Breast epithelium (tissue), 3 donors: ENCODE measurements at regions not wholly inside any gene's neighbourhood (a gene's known extent, or its start where the extent isn't known, plus 50 kb on each side); places are given as distances from the start of the nearest gene placed in this dataset.

Experiments used
- POLR2A ChIP-seq: fragments of 450-650 bp; IDR thresholded peaks from one replicate; pipeline ENCODE4 v1.6.1; 2016; ENCODE audit warnings: antibody characterized with exemption, mild to moderate bottlenecking, moderate library complexity
- POLR2AphosphoS5 ChIP-seq, 3 donors: sonication (generic); formaldehyde crosslinking; IDR thresholded peaks; one replicate each; pipeline ENCODE4 v1.6.1; 2017; ENCODE audit warnings: antibody characterized with exemption in 3 of 3
- TF ChIP-seq, protein P1 (sequence below), 3 donors: fragments of 450-650 bp; IDR thresholded peaks; one replicate each; pipeline ENCODE4 v1.5.1; 2016 to 2017; ENCODE audit warnings: antibody characterized with exemption in 3 of 3, mild to moderate bottlenecking in 3 of 3, moderate library complexity in 3 of 3

DNA sequence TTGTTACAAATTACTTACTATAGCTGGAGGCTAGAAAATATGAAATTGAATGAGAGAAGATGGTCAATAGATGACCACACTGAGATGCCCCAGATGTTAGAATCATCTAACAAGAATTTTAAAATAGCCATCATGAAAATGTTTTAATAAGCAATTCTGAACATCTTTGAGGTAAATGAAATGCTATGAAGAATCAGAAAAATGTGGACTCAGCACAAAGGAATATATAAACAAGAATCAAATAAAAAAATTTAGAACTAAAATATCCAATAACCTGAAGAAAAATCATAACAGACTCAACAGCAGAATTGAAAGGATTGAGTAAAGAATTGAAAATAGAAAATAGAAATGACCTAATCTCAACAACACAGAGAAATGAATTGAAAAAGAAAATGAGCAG is 248.5 kb downstream of the PRDM9 start:
- TF ChIP-seq POLR2A (no peak), POLR2AphosphoS5 (IDR thresholded peaks at IDR 0.05) (no peak)
- TF ChIP-seq, protein P1, sequence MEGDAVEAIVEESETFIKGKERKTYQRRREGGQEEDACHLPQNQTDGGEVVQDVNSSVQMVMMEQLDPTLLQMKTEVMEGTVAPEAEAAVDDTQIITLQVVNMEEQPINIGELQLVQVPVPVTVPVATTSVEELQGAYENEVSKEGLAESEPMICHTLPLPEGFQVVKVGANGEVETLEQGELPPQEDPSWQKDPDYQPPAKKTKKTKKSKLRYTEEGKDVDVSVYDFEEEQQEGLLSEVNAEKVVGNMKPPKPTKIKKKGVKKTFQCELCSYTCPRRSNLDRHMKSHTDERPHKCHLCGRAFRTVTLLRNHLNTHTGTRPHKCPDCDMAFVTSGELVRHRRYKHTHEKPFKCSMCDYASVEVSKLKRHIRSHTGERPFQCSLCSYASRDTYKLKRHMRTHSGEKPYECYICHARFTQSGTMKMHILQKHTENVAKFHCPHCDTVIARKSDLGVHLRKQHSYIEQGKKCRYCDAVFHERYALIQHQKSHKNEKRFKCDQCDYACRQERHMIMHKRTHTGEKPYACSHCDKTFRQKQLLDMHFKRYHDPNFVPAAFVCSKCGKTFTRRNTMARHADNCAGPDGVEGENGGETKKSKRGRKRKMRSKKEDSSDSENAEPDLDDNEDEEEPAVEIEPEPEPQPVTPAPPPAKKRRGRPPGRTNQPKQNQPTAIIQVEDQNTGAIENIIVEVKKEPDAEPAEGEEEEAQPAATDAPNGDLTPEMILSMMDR (IDR thresholded peaks at IDR 0.05), result no peak
